SK-N-DZ (cell line): ENCODE measurements at regions not wholly inside any gene's neighbourhood (a gene's known extent, or its start where the extent isn't known, plus 50 kb on each side); places are given as distances from the start of the nearest gene placed in this dataset.
"Not testable (repeated sequence)": the region's sequence is repeated elsewhere in the genome, so short reads cannot be mapped to it uniquely, and the experiment has no call there.

Source experiments
- DNase-seq: peaks from one replicate; pipeline ENCODE4 v3.0.0-alpha.2; 2015; ENCODE audit warnings: low spot score

DNA sequence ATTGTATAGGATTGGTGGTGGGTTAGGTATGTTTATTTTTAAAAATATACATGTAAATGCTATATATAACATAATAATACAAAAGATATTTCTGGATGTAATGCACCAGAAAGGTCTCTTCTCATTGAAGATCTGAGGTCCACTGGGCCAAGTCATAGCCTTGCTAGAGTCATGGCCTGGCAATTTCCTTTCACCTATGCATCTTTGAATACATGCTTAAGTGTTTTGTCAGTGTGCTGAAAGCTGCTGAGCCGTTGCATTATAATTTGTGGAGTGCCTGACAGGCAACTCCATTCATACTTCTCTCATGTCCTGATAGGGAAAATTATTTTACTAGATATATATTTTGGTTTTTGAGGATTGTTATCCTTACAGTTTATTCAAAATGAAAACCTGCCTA, 410.2 kb upstream of the CT83 start:
- no peak for DNase-seq

DNA sequence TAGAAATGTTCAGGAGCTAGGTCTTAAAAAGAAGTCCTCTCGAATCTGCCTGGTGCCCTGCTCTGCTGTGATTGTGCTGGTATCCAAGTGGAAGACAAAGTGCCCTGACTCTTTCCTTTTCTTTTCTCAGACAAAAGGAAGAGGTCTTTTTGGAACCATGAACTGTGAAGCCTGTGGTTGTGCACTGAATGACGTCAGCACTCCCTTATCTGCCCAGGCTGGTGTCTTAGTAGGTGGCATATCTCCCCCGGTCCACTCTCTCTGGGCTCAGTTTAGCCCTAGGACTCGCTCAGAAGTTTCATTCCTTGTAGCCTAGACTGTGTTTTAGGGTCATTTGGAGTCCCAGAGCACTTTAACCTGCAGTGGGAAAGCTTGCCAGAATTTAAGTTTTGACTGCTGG, 400.3 kb upstream of the CT83 start:
- no peak for DNase-seq

DNA sequence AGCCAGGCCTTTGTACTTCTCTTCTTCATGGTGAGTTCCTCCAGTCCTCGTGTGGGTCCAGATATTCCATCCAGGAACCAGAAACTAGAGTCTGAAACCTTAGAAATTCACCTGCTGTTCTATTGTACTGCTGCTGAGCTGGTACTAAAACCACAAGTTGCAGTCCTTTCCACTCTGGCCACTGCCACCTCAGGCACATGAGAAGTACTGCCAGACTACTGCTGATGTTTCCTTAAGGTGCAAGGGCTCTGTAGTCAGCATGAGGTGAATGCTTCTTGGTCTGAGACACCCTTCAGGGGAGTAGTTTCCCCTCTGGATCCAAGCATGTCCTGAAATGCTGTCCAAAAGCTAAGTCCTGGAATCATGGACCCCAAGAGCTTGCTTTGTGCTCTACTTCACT, 399.6 kb upstream of the CT83 start:
- DNase-seq: no peak

DNA sequence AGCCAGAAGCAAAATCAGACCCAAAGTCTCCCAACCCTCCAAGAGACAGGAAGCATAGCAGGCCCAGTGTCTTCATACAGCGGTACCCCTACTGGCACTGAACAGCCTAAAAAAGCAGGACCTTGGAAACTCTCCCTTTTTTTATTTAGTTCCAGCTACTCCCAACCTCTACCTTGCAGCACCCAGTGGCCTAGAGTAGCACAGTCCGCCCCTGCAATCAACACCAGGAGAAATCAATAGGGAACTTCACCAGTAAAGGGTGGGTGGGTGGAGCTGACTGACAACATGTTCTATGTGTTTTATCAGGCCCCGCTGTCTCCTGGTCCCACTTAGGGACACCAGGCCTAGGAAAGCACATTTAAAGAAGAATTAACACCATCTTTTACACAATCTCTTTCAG, 378.5 kb upstream of the CT83 start:
- no peak for DNase-seq

DNA sequence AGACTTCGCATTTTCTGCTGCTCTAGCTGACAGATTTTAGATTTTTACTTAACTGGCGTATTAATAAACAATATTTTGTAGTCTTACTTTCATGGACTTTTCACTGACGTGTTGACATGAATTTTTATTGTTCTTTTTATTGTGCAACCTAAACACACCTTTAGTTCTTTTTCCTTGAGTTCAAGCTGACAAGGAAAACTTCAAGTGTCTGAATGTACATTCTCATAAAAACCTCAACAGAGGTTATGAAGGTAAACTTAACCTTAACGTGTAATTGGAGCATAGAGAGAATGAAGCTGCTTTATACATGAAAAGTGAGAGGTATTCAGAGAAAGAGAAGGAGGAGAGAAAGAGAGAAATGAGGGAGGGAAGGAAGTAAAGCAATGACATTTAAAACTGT, 364.3 kb upstream of the CT83 start:
- DNase-seq: no peak

DNA sequence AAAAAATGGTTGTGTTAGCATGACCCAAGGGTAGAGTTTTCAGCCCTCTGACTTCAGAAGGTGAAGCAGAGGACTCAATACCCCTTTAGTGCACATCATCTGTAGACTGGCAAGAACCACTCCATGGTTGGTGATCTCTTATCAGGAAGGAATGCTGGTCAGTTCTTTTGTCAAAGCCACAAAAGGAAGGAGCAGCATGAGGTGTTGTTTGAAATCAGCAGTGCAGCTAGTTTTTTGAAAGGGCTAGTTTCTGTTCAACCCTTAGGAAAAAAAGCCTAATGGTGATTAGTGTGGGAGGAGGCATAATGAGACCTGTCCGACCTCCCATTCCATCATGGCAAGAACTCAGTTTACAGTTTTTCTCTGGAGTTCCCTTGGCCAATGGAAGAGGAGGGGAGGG, 362.0 kb upstream of the CT83 start:
- DNase-seq: no peak

DNA sequence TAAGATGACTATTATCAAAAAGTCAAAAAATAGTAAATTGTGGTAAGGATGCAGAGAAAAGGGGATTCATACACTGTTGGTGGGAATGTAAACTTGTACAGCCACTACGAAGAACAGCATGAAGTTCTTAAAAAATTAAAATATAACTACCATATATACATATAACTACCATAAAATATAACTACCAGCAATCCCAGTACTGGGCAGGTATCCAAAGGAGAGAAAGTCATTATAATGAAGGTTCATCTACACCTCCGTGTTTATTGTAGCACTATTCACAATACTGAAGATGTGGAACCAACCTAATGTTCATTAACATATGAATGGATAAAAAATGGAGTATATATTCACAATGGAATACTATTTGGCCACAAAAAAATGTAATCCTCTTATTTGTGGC, 360.9 kb upstream of the CT83 start:
- DNase-seq: no peak

DNA sequence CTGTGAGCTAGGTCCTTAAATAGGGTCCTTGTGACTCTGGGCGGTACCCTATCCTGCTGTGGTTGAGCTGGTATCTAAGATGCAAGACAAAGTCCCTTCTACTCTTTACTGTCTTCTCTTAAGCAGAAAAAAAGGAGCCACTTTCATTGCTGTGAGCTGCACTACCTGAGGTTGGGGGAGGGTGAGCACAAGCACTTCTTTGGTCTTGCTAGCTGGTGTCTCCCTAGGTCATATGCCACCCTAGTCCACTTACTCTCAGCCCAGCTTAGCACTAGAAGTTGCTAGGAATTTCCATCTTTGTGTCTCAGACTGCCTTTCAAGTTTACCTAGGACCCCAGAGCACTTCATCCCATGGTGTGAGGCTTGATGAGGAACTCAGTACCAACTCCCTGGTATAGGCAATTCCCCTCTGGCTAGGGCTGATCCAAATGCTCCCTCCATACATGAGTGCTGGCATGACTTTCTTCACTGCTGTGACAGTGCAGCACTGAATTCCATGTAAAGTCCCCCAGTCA, 343.6 kb upstream of the CT83 start:
- DNase-seq: no peak

DNA sequence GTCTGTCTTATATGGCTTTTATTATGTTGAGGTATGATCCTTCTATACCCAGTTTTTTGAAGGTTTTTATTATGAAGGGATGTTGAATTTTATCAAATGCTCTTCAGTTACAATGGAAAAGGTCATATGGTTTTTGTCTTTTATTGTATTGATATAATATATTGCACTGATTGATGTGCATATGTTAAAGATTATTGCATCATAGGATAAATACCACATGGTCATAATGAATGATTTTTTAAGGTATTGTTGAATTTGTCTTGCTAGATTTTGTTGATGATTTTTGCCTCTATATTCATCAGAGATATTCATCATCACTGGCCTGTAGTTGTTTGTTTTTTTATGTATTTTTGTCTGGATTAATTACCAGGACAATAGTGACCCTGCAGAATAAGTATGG, 339.2 kb upstream of the CT83 start:
- DNase-seq: no peak

DNA sequence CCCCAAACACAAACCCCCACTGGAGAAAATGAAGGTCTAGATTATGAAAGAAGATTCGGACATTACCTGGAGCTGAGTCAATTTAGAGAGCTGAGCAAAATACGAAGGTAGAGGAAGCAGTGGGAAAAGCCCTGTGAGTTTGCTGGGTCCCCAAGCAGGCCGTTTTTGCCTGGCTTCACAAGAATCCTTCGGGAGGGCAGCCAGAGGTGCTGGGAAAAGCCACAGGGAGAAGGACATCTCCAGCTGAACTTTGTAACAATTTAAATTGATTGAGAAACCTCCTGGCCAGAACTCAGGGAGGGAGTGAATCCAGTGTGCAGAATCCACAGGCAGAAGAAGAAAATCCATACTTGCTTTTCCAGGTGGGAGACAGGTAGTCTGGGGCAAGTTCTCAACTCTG, 319.1 kb upstream of the CT83 start:
- DNase-seq: no peak

DNA sequence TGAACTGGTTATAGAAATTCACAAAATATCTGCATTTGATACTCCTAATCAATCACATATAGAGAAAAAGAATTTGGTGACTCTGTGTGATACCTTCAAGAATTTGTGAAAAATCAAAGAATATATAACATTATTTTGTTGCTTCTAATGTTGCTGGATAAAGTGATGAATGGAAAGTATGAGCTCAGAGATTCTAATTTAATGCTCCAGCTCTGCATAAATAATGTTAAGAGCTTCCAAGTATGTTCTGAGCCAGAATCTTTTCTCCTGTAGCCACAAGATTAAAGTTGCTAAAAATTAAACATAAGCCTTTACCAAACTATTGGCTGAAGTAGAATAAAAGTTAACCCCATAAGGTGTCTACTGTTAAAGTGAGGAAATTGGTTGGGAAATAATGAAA, 294.7 kb upstream of the CT83 start:
- no peak for DNase-seq

DNA sequence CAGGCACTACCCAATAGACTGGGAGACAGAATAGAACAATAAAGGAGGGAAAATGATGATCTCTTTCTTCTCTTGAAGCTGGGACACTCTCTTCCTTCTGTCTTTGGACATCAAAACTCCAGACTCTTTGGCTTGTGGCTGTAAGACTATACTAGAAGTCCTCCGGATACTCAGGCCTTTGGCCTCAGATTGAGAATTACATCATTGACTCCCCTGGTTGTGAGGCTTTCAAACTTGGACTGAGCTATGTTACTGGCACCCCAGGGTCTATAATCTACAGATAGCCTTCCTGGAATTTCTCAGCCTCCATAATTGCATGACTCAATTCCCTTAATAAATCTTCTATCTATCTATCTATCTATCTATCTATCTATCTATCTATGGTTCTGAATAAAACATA, 294.2 kb upstream of the CT83 start:
- no peak for DNase-seq

DNA sequence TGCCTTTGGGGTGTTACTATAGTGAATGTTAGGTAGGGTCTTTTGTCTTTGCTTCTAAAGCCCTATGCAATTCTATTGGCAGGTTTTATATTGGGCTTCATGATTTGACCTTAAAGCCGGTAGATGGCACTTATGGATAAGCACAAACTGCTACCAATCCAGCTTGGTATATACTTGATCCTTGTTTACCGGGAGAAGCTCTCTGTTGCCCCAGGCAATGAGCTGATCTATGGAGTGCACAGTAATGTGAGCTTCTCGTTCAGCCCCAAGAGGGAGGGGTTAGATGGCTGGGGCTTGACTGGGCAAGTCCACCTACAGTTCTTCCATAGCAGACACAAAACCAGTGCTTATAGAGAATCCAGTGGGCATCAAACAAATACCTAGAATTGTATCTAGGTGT, 287.2 kb upstream of the CT83 start:
- peak; percentile 0 for DNase-seq

DNA sequence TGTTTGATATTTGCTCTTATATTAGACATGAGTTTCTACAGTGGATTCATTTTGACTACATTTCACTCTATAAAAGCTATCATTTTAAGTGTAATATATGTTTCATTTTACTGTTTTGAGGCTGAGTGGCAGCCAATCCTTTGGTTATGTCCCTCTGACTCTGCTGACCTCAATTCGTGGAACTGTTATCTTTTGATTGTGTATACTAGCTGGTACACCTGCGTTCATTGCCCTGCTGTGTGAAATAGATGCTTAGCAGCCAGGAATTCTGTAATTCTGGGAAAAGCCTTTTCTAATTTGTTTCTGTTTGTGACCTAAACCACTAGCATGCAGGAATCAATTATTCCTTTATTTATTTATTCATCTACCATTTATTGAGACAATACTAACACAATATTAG, 269.4 kb upstream of the CT83 start:
- no peak for DNase-seq

DNA sequence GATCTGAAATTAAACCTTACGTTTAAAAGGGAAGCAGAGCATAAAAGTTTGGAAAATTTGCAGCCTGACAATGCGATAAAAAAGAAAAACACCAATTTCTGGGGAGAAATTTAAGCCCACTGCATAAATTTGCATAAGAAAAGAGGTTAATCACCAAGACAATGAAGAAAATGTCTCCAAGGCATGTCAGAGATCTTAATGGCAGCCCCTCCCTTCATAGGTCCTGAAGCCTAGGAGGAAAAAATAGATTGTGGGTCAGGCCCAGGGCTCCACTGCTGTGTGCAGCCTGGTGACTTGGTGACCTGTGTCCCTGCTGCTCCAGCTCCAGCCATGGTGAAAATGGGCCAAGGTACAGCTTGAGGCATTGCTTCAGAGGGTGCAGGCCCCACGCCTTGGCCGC, 264.0 kb upstream of the CT83 start:
- DNase-seq: no peak

DNA sequence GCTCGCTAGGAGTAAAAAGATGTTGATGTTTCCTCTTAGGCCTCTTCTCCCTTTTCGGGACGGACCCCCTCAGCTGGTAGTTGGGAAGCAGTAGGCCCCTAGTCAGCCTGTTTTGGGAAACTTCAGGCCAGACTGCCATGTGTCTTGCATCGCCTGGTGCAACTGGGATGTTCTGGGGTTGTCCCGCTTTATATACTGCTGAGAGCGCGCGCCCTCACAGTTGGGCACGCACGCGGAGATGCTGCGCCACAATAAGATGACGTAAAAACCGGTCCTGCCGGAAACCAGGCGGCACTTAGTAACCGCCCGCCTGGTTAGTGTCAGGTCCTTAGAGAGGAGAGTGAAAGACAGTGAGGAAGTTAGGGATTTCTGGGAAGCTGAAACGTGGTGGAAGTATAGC, 231.3 kb upstream of the CT83 start:
- DNase-seq: no peak

DNA sequence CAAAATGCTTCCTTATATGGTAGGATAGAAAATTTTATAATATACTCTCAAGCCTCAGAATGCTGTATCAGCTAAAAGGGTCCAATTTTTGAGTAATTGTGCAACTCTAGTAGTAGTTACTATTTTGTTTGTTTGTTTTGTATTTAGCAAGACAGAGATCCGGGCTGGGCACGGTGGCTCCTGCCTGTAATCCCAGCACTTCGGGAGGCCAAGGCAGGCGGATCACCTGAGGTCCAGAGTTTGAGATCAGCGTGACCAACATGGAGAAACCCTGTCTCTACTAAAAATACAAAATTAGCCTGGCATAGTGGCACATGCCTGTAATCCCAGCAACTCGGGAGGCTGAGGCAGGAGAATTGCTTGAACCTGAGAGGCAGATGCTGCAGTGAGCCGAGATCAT, 216.8 kb upstream of the CT83 start:
- not testable (repeated sequence) for DNase-seq

DNA sequence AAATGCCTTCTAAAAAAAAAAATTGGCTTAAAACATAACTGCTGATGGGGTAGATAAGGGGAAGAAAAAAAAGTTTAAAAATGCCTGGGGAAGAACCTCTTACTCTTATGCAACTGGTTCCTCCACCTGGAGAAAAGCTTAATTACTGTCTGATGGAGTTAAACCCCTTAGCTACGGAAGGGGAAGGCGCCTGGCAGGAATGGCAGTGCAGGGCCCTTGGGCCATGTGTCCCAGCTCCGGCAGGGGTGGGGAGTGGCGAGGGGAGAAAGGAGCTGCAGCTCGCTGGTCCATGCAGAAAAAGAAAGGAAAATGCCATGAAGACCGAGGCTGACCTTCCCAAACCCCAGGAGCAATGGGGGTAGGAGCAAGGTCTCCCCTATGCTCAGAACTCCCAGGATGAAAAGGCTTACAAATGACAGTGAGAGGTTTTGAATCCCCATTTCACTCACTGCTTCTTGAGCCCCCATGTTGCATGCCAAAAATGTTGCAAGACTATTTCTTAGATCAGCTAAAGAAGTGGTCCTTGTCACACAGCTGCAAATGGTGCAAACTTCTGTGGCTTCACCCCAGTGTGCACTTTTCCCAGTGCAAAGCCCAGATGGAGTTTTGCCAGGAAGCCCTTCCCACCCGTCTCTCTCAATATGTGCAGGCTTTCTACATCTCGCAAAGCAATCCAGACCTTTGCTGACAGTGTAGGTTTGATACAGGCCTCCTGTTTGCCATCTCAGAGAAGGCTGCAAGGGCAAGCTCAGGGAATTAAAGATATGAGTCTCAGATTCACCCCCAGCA, 204.8 kb upstream of the CT83 start:
- DNase-seq: peak; percentile 10

DNA sequence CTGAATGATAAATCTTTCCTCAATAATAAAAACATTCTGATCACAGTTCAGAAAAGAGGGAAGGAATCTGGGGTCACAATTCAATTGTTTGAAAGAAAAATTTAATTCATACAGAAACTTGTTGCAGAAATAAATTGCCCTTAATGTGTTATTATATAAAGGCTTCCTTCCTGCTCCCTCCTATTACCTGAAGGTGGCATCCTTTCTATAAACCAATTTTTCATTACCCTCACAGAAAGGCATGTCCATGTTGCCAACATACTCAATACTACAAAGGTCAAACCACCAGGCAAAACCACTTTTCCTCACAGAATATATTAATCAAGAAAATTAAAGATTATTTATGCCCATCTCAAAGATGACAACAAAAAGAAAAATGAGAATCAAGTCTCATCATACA, 194.3 kb upstream of the CT83 start:
- DNase-seq: no peak

DNA sequence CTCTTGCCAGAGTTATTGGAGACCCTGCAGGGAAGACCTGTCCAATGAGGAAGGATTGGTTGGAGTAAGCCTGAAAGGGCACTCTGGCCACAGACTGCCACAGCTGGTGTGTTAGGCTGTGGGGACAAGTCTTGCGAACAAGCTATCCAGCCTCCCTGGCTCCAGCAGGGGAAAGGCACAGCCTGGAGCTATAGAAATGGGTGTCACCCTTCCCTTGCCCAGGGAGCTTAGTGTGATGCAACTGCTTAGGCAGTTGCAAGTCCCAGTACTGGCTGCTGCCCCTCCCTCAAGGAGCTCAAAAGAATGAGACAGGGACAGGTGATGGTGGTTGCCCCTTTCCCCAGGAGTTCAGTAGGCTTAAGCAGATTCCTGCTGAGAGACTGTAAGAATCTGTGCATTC, 165.7 kb upstream of the CT83 start:
- no peak for DNase-seq

DNA sequence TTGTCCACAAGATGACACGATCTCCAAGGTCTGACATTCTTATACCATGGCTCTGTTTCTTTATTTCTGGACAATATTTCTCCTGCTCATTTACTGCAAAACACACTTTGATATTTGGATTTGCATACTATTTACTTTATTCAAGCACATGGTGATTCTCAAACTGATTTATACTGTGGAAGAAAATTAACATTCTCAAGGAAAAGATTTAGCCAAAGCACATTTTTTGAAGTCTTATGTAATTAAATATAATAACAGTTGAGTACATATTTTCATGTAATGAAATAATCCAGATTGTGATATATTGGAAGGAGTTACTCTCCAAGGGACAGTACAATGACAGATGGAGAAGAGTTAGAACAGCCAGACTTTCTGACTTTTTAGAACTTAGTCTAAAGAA, 155.8 kb upstream of the CT83 start:
- DNase-seq: no peak

DNA sequence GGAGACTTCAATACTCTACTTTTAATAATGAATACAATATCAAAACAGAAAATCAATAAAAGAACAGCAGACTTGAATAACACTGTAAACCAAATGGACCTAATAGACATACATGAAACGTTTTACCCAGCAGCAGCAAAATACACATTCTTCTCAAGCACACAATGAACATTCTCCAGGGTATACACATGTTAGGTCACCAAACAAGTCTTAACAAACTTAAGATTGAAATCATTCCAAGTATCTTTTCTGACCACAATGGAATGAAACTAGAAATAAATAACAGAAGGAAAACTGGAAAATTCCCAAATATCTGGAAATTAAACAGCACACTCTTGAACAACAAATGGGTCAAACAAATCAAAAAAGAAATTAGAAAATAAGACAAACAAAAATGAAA, 145.0 kb upstream of the CT83 start:
- DNase-seq: no peak

DNA sequence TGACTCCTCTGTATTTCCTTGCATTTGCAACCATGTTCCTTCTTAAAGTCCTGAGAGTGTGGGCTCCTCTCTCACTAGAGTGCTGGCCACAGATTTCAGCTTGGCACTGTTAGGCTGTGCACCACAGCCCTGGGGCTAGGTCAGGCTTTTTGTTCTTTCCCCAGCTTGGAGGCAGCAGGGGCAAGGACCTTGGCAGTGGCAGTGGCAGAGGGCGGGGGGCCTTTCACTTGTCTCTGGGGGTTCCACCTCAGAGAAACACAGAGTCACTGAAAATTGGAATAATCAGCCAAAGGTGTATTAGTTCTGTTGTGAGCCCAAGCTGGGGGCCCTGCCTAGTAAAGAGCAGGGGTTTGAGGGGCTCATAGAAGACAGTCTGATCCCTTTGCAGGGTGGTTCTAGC, 142.8 kb upstream of the CT83 start:
- DNase-seq: no peak

DNA sequence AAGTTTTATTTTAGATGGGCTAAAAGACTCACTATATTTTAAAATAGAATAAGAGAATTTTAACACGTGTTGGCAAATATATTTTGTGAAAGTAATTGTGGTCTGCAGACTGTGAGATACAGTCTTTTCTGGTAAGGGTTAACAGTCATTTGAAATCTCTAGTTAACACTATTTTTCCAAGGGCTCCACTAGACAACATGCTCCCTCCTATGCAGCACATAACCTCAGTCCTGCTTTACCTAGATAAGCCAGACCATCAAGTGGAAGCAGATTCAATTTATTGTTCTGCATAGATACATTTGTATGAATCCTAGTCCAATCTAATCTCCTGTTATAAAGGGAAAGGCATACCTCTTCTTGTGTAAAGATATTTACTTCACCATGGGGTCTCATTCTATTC, 133.2 kb upstream of the CT83 start:
- DNase-seq: no peak
